Superior temporal gyrus (tissue), 1 donor: ENCODE measurements at regions not wholly inside any gene's neighbourhood (a gene's known extent, or its start where the extent isn't known, plus 50 kb on each side); places are given as distances from the start of the nearest gene placed in this dataset.
"Not testable (repeated sequence)": the region's sequence is repeated elsewhere in the genome, so short reads cannot be mapped to it uniquely, and the experiment has no call there.

ENCODE experiments used
- DNase-seq: peaks from one replicate; pipeline ENCODE4 v3.0.0-alpha.2; 2016; ENCODE audit errors: extremely low spot score

- DNase-seq, result not testable (repeated sequence)
Observed at GRCh38 chrX:3920424-3921017, 207.1 kb upstream of the PRKX start.

- not testable (repeated sequence) for DNase-seq
Observed at GRCh38 chrX:3919668-3920423, 206.4 kb upstream of the PRKX start.

DNA sequence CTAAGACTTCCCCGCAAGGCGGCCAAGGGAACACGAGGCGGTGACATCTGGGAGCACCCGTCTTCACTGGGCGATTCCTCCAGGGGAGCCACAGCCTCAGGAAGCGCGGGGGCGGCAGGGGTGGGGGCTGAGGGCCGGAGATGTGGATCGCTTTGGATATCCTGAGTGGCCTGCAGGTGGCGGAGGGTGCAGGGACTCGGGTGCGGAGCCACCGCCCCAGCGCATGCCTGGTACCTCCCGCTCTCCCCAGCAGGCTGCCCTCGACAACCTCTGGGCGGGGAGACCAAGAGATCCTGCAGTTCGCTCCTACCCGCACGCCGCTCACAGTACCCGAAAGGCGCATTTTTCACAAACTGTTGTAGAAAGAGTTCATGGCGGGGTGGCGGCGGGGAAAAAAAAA lies 201.4 kb upstream of the PRKX start:
- DNase-seq, result not testable (repeated sequence)

DNA sequence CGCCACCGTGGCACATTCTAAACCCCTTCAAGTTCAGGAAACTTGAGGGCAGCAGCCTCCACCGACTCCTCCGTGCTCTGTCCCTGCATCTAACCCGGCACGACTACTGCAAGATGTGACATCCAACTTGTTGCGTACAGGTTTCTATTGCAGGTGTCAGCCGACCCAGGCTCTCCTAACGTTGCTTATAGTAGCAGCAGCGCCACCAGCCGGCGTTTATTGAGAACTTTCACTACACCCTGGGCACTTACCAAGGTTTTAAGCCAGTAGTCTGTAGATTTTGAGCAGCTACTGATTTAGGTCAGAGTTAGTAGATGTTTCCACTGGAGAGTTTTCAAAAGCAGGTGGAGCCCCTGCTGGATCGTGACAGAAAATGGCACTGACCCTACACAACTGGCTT lies 200.6 kb upstream of the PRKX start:
- DNase-seq, result not testable (repeated sequence)

DNA sequence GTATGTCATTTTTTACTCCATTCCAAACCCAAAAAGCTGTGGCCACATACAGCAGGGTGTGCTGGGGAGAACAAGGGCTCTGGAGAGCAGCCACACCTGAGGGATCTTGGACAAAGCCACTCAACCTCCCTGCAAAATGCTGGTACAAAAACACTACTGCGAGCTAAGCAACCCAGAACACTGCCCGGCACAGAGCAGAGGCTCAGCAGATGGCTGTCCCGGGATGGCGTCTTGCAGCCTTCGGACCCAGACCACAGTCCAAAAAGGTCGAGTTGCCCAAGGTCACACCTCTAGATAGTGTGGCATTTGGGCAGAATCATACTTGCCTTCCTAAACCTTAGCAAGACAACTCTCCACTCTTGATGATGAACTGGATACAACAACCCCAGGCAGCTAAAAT lies 197.6 kb upstream of the PRKX start:
- DNase-seq, result not testable (repeated sequence)

GRCh38 chrX:3910611-3911010 lies 197.2 kb upstream of the PRKX start:
- DNase-seq, result not testable (repeated sequence)

- DNase-seq, result not testable (repeated sequence)
Observed at GRCh38 chrX:3905522-3906258, 192.2 kb upstream of the PRKX start.

DNA sequence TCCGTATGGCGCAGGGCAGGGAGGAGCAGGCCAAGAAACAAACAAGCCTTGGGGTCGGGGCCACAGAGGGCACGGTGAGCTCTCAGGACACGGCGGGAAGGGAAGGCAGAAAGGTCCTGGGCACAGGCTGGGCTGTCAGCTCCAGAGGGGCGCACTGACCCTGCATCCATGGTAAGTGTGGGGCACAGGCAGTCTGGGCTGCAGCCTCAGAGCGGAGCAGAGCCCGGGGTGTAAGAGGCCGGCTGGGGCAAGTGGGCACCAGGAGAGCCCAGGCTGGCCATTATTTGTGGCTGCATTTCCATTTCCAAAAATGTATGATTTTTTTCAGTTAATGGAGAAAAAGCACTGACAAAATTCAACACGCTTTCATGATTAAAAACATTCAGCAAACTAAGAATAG lies 188.8 kb upstream of the PRKX start:
- DNase-seq, result not testable (repeated sequence)

- not testable (repeated sequence) for DNase-seq
Observed at GRCh38 chrX:3896755-3897154, 183.3 kb upstream of the PRKX start.

DNA sequence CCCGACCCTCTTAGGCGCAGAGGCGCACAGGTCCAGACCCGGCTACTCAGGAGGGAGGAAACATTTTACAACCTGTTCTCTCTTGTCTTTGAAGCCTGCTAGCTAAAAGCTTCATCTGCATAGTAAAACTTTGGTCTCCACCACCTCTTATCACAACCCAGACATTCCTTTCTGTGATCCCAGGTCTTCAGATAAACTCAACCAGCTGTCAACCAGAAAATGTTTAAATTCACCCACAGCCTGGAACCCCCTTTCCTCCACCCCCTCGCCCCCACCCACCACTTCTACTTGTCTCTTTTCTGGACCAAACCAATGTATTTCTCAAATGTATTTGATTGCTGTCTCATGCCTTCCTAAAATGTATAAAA lies 169.1 kb upstream of the PRKX start:
- DNase-seq, result not testable (repeated sequence)

- DNase-seq, result not testable (repeated sequence)
Observed at GRCh38 chrX:3881898-3882552, 168.6 kb upstream of the PRKX start.

DNA sequence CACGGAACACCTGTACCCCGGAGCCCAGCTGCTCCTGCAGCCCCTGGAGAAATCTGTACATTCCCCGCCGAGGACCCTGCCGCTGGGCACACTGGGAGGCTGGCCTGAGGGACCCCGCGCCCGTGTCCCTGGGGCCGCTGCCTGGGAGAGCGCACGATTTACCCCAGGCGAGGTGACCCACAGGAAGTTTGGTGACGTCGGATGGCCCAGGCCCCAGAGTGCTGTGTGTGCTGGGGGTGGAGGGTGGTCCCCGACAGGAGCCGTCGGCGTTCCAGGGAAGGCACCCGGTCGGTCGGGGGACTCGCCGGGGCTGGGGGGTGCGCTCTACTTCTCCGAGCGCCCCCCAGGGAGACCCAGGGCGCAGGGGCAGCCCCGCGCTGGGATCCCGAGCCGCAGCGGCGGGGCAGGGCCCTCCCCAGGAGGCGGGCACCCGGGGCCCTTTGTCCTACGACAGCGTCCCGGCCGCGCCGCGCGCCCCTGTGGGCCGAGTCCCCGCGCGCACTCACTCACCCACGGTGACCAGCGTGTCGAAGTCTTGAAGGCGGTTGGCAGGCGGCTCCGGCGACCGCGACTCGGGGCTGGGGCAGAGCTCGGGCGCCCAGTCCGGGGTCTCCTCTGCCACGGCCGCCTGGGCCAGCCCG lies 167.9 kb upstream of the PRKX start:
- not testable (repeated sequence) for DNase-seq

DNA sequence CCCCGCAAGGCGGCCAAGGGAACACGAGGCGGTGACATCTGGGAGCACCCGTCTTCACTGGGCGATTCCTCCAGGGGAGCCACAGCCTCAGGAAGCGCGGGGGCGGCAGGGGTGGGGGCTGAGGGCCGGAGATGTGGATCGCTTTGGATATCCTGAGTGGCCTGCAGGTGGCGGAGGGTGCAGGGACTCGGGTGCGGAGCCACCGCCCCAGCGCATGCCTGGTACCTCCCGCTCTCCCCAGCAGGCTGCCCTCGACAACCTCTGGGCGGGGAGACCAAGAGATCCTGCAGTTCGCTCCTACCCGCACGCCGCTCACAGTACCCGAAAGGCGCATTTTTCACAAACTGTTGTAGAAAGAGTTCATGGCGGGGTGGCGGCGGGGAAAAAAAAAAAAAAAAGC lies 162.9 kb upstream of the PRKX start:
- DNase-seq, result not testable (repeated sequence)

DNA sequence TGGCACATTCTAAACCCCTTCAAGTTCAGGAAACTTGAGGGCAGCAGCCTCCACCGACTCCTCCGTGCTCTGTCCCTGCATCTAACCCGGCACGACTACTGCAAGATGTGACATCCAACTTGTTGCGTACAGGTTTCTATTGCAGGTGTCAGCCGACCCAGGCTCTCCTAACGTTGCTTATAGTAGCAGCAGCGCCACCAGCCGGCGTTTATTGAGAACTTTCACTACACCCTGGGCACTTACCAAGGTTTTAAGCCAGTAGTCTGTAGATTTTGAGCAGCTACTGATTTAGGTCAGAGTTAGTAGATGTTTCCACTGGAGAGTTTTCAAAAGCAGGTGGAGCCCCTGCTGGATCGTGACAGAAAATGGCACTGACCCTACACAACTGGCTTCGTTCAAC lies 162.2 kb upstream of the PRKX start:
- DNase-seq, result not testable (repeated sequence)

GRCh38 chrX:3872226-3872879 lies 158.9 kb upstream of the PRKX start:
- not testable (repeated sequence) for DNase-seq

DNA sequence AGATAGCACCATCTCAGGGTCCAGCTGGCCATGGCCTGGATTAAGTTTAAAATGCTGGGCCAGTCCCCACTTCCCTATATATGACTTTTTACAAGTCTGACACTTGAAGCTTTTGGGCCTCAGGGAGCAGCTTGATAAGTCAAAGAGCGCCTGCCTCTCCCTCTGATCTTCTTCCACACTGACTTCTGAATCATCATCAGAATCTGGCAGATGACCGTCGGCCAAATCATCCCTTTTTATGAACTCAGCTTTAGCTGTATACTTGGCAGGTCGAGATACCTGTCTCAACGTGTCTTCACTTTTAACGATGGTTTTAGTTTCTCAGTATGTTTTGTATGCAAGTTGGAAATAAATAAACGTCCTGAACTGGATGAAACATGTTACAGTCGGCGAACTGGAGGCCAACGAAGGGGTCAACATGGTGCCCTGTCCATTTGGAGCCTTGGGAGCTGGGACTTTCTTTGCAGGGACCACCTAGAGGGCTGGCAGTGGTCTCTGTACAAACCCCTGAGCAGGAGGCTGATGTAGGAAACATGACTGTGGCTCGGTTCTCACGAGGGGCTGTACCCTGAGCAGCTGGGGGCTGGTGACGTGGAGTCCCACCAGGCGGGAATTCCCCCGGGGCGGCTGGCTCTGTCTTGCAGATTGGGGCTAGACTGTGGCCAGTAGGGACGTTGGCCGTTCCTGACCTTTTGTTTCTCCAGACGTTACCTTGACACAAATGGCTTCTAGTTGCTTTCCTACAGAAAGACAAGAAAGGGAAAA lies 153.8 kb upstream of the PRKX start:
- DNase-seq, result not testable (repeated sequence)

GRCh38 chrX:3858332-3858731 lies 144.9 kb upstream of the PRKX start:
- DNase-seq, result not testable (repeated sequence)

DNA sequence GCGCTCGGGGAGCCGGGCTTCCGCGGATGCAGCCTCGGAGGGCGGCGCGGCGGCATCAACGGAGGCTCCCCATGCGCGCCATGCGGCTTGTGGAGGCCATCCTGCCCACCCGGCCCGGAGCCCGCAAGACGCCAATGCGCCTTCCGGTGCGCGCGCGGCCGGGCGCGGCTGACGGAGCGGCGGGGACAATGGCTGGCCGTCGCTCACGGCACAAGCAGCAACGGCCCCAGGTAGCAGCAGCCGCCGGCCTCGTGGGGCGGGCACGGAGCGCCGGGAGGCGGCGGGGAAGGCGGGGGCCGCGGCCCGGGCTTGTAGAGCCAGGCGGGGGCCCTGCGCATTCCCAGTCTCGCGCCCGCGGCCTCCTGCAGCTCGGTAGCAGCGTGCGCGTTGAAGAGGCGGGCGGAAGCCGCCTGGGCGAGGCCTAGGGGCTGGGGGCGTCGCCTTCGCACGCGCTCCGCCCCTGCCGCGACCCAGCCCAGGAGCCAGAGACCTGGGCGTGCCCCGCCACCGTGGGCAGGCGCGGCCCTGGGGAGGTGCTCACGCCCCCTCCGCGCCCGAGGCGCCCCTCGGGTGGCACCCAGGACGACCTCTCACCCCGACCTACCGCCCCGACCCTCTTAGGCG lies 130.2 kb upstream of the PRKX start:
- not testable (repeated sequence) for DNase-seq

- not testable (repeated sequence) for DNase-seq
Observed at GRCh38 chrX:3842822-3843521, 129.5 kb upstream of the PRKX start.
